GM19467 (cell line): ENCODE measurements at regions not wholly inside any gene's neighbourhood (a gene's known extent, or its start where the extent isn't known, plus 50 kb on each side); places are given as distances from the start of the nearest gene placed in this dataset.
A peak's percentile ranks its signal among the peaks of the same experiment; 100 is the strongest.
"Not testable (repeated sequence)": the region's sequence is repeated elsewhere in the genome, so short reads cannot be mapped to it uniquely, and the experiment has no call there.

Experiments
- ATAC-seq: cut with Tn5 transposase; IDR thresholded peaks from one replicate; pipeline ENCODE4 v1.9.1; 2021; ENCODE audit warnings: mild to moderate bottlenecking, moderate library complexity; ENCODE audit not compliant: unreplicated experiment

DNA sequence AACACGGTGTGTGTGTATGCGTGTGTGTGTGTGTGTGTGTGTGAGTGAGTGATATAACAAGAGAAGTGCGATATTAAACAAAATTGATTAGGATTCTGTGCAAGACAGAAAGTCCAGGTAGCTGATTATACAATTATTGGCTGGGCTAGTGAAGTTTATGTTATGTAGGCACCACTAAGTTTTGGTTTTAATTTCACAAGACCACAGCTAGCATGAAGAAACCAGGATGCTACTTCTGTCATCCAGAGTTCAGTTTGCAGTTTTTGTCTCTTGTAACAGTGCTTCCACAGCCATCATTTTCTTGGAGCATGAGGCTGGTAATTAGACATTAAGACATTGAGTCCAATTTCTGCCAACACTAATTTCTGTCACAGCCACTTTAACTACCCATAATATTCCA, 1590.2 kb upstream of the B3GALT2 start:
- no peak for ATAC-seq

DNA sequence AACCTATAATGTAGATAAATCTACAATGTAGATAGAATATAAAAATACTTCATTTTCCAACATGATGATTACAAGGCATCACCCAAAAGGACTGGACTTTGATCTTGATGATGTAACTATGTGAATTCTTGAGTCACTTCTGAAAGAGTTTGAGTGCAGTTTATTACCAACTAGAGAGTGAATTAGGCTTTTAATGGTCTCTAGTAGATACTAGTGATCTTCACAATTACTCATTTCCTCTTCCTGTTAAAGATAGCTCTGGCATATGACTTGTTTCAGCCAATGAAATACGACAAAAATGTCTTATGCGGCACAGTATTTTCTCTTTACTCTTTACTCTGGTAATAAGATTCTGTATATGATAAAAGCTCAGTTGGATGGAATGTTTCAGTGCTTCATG, 1588.1 kb upstream of the B3GALT2 start:
- no peak for ATAC-seq

DNA sequence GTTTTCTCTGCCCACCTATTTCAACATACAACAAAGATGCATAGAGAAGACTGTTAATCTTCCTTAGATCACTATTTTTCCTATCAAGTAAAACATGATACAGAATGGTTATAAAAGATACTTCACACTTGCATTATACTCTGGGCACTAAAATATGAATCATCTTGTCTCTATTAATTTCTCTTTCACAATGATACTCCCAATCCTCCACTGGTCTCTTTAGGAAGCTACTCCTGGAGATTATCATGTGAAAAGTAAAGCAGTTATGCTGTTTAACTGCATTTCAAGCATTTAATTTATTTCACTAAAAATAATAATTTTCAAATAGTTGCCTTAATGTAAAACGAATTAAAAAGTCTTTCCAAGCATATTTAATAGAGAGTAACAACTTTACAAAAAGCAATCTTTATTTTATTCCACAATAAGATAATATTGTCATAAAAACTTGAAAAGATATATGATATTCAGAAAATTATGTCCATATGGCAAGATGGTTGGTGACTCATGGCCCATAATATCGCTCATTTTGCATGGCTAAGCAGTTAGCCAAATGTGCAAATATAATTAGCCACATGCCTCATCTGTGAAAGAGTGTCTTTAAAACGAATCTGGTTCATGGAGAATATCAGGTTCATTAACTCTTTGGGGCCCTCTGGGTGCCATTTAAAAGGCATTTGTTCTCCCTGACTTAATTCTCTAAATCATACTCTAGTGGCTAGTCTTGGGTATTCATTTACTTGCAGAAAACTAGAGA, 1569.0 kb upstream of the B3GALT2 start:
- no peak for ATAC-seq

DNA sequence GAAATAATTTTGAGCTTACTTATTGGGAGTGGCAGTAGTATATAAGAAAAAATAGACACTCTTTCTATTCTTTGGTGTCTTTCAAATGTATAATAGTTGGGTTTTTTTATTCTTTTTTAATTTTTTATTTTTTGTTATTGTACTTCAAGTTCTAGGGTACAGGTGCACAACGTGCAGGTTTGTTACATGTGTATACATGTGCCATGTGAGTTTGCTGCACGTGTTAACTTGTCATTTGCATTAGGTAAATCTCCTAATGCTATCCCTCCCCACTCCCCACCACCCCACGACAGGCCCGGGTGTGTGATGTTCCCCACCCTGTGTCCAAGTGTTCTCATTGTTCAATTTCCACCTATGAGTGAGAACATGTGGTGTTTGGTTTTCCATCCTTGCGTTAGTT, 1552.4 kb upstream of the B3GALT2 start:
- not testable (repeated sequence) for ATAC-seq

DNA sequence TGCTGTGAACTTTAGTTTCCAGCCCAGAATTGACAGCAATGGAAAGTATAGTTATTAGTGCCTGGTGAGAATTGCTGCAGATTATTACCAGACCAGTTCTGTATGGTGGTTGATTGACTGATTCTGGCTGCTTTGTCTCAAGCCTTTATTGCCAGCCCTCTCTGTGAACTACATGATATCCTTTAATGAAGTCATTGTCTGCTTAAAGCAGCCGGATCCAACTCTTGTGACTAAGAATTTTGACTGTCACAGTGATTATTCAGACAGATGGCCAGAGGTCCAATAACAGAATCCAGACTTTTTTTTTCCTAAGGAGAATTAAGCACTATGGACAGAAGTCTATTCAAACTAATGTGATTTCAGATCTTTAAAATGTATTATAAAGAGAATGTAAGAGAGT, 1548.6 kb upstream of the B3GALT2 start:
- ATAC-seq: no peak

DNA sequence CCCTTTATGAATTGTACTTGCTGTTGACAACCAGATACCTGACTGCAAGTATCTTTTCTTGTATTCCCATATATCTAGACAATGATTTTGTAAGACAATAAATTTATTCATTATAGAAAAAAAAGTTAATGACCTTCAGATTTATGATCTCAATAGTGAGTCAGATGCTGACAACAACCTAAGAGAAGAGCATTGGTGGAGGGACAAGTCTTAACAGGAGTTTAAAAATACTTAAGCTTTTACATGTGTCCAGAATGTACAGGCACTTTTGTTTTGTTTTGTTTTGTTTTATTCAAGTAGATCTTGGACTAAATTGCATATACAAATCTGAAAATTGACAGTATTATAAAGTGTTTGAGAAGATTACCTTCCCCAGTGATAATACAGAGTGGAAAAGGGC, 1544.6 kb upstream of the B3GALT2 start:
- no peak for ATAC-seq

DNA sequence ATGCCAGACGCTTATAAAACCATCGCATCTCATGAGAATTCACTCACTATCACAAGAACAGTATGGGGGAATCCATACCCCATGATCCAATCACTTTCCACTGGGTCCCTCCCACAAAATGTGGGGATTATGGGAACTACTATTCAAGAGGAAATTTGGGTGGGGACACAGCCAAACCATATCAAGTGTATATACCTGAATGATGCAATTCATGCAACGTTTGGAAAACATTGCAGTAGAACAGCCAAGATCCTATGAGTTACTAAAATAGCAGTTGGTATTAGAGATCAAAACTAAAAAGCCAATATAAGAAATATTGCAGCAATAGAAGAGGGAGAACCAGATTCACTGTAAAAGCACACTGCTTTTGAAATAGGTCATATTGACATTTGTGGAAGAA, 1543.9 kb upstream of the B3GALT2 start:
- no peak for ATAC-seq

DNA sequence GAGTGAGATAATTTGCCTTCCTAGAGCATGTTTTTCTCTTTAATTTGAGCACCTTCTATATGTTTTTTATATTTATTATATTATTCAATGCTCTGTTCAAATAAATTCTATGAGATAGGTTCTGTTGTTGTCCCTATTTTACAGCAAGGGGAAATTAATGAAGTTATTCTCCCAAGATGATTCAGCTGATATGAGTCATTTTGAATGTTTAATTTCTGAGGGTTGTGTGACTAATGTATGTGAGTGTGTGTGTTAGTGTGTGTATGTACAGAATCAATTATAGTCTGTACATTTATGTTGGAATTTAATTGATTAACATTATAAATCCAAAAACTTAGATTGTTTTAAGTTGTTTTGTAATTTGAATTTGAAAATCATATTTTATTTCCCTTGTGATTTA, 1536.7 kb upstream of the B3GALT2 start:
- ATAC-seq: no peak

DNA sequence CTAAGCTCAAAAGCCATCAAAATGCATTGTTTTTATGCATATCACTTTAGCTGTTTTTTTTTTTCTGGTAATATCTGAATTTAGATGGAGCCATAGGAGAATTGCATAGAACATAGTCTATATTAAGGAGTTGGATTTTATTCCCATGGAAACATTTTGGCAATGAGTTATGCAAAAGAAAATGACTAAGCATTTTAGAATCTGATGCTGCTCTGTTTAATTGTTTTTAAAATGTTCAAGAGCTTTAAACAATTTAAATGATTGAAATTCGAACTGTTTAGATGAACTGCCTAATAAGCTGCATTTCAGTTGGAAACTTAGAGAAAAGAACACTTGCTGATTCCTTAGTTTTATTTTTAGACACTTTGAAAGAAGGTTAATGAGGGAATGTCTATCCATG, 1531.5 kb upstream of the B3GALT2 start:
- ATAC-seq: no peak

DNA sequence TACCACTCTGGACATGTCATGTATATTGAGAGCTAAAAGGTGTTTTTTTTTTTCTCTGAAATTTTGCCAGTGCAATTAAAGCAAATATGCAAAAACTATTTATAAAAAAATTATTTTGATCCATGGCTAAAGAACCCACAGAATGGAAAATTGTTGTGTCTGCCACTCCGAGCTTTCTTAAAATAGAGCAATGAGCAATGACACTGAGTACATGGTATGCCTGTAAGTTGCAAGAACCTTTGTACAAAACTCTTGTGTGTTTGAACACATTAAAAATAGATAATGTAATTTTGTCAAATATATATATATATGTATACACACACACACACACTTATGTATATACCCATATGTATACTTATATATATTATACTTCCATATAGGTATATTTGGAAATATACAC, 1530.9 kb upstream of the B3GALT2 start:
- ATAC-seq: no peak

DNA sequence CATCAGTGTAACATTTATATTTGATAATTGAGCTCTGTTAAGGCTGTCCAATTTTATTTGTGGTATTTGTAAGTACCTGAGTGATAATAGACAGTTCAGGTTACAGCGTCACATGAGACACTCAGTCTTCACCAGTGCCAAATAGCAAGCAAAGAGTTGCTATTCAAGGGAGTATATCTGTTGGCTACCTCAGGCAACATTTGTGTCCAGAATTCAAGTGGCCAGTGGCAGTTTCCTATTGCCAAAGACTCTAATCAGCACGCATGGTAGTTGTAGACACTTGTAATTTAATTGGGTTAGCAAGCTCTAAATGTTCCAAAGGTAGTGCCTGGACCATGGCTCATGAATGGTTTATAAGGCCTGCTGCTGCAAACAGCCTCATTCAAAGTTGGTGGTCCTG, 1524.3 kb upstream of the B3GALT2 start:
- no peak for ATAC-seq

DNA sequence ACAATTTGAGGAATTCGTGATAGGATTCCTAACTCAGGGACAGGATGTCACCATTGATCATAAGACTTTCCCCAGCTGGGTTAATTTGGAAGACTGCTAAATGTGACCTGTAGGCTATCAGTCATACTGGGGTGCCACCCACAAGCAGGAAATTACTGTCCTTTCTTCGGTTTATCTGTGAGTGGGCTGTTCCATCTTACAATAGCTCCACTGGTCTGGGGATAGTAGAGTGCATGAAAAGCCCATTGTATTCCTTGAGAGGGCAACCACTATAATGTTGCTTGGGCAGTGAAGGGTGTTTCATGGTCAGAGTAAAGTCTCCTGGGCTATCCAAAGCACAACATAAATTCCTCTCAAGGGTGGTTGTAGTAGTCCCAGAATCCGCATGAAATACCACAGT, 1523.0 kb upstream of the B3GALT2 start:
- no peak for ATAC-seq

DNA sequence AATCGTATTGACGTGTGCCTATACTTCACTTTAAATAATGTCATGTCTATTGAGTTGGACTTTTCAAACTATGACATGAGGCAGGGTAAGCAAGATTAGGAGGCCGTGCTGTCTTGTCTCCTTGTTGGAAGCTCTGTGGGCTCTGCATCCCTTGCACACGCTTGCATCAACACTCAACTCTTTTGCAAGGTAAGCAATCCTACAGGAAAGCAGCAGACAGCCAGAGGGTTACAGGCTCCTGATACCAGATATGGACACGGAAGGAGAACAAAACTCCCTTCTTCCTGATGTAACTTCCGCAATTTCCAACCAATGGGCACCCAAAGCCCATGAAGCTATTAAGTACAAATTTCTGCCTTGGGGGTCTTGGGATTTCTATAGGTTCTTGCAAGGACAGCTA, 1520.7 kb upstream of the B3GALT2 start:
- ATAC-seq: no peak

DNA sequence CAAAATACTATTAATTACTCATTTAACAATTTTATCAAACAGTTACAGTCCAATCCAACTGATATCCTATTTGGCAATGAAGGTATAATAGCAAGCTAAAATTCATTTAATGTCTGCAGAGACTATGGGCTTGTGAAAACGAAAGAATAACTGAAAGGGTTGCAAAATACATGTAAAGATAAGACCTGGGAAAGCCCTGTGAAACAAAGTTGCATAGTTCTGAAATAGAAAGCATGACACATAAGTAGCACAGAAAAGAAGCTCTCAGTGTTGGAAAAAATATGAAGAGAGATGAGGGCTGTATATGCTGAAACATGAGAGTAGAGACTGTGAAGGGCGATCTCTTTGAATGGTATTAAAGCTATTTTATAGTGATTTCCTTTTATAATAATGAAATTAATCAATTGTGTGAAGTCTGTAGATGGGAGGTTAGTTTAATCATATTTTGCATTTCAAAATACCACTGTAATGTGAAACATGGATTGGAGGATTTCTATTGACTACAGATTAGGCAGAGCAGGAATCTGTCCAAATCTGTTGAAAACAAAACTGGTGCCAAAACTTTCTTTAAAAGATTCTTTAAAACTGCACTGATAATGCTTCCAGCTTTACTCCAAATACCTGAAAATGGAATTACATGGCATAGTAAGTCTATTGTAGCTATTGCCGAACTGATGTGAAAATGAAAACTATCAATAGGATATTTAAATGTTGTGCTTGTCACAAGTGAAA, 1518.9 kb upstream of the B3GALT2 start:
- peak; percentile 88 for ATAC-seq

DNA sequence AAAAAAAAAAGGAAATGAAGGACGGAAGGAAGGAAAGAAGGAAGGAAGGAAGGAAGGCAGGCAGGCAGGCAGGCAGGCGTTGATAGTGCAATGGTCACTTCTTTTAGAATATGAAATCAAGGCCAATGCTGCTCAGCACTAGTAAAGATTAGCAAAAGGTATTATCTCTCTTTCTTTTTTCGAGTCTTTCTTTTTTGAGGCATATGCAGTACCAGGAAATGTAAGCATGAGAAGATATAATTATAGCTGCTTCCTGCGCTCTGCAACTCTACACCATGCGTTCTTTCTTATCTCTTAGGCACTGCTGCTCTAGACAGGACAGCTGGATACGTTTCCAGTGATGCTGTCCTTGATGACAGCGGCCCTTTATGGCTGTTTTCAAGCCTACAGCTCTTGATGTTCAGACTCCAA, 1512.5 kb upstream of the B3GALT2 start:
- no peak for ATAC-seq

DNA sequence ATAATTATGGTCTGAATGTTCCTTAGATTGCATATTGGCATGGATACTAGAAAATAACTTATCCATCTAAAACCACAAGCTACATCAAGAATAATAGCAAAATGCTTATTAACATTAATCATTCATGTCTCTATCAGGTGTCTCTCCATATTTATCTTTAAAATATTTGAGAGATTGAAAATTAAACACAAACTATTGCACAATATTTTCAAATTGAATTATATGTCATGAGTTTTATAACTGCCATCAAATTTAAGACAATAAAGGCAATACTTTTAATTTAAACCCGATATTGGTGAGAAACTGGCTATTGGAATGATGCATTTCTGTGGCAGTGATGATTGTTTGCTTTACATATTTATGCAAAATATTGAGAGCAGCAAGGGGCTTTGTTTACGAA, 1506.8 kb upstream of the B3GALT2 start:
- ATAC-seq: no peak

DNA sequence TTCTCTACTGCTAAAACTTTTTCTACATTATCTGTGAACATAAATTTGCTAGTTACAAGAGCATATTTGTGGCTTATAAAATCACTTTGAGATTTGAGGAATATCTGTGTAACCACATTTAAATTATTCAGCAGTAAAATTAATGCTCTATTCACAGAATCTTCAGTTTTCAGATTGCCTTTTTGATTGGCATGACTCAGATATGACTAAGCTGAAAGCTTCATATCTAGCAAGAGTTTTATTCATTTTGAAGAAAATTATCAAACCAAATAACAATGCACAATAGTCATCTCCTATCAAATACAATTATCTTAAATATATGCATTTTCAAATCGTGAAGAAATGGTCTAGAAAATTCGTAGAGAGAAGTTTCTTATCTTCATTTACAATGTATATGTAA, 1498.2 kb upstream of the B3GALT2 start:
- no peak for ATAC-seq

DNA sequence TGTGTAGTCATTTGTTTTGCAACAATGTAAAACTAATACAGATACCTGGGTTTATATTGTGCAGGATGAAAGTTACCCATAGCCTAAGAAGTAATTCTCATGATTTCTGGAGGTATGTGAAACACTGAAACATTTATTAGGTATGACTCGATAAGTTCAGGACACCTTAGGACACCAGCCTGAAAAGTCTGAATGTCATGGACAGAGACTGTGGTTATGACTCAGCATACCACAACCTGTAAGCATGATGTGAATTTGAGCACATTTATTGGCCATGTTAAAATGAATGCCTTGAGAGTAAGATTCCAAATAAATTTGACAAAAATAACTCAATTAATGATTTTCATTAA, 1471.7 kb upstream of the B3GALT2 start:
- no peak for ATAC-seq

DNA sequence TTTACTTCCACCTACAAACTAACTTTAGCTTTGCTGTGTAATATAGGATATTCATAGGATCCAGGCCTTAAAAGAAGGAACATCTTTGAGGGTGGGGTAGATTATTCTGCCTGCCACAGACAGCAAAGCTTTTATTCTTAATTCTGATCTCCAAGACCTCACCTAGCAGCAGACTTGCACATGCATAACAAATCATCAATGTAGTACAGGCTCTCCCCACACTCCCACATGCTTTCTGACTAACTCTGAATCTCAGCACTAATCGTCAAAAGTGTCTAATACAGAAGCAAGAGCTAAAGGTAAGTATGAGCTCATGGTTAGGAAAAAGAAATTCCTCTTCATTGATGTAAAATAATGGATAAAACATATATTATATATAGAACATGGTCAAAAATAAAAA, 1468.5 kb upstream of the B3GALT2 start:
- no peak for ATAC-seq

DNA sequence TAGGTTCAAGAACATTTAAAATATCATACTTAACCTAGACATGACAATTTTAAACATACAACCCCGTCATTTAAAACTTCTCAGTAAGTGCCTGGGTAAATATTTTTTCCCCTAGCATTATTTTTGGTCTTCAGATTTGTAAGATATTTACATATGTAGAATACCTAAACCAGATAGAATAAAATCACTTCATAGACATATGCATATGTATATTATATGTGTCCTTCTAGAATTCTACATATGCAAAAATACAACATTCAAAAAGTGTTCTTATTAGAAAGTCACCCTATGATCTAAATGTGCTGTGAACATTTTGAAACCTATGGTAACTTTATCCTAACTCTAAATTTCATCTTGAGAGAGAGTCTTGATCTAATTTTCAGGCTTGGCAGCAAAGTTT, 1467.0 kb upstream of the B3GALT2 start:
- ATAC-seq: no peak

DNA sequence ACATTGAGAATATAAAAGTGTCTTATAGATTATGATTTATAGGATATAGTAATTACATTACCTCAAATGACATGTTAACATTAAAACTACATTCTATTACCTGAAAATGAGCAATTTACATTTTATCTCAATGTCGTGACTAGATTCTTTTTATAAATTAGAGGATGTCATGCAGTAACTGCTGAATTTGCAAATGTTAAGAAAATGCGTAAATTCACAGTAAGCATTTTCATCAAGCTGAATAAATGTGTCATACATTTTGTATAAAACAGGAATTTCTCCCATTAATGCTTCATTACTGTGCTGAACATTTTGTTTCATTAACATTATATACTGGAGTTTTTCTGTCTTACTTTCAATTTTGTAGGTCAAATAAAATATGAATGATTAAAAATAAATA, 1460.7 kb upstream of the B3GALT2 start:
- no peak for ATAC-seq

DNA sequence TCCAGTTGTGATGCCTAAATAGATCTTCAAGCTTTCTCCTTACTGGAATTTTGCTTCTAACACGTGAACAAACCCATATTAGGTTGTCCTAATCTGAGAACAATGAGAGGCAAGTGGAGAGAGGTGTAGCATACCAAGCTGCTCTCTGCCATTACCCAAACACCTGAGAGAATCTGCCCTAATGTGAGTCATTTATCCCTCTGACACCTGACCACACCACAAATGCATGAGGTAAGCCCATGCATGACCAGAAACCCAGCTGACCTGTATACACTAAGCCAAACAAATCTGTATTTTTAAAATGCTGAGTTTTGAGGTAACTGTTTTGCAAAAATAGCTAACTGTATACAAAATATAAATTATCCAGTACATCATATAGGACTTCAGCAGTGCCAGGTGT, 1458.1 kb upstream of the B3GALT2 start:
- no peak for ATAC-seq

DNA sequence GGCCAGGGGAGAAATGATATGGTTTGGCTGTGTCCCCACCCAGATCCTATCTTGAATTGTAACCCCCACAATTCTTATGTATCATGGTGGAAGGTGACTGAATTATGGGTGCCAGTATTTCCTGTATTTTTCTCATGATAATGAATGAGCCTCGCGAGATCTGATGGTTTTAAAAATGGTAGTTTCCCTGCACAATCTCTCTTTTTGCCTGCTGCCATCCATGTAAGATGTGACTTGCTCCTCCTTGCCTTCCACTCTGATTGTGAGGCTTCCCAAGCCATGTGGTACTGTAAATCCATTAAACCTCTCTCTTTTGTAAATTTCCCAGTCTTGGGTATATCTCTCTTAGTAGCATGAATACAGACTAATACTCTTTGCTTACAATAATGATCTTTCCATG, 1453.9 kb upstream of the B3GALT2 start:
- ATAC-seq: no peak
